ENCODE measurements at regions not wholly inside any gene's neighbourhood (a gene's known extent, or its start where the extent isn't known, plus 50 kb on each side); places are given as distances from the start of the nearest gene placed in this dataset.

DNA sequence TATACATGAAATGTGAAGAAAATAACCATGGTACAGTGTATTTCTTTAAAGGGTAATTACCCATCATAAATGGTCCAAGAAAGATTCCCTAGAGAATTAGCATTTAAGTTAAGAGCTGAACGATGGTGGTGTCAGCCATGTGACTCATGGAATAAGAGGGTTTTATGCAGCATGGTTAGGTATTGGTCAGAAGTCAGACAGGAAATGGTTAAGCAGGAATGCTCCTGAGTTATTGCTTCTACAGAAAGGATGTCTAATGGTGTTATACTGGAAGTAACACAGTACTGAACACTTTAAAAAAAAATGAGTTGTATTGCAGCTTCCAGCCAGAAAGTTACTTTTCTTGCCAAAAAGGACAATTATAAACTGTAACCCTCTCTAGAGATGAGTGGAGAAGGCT is 72.7 kb upstream of the UBE2E3 start:
- Histone ChIP-seq H3K4me1 (ENCODE audit: control insufficient read depth, insufficient read depth, low read length) (peaks cover 2% of the 10 kb centered on the region; the same call in 1 of the 2 replicates), H2AK5ac (ENCODE audit: low read depth, low read length) (no peak overlapping the region), H3K56ac (ENCODE audit: extremely low read depth, insufficient read depth, low read length) (no peak overlapping the region), H3K23ac (ENCODE audit: low read depth, low read length) (no peak overlapping the region), H3K14ac (replicated peaks; ENCODE audit: low read depth, low read length) (no peak overlapping the region), H3K9me1 (ENCODE audit: insufficient read depth, low read length) (no peaks in the 10 kb centered on the region), H3K4me3 (ENCODE audit: insufficient read depth, low read depth, low read length) (no peak overlapping the region), H3K18ac (ENCODE audit: low read depth, low read length) (no peak overlapping the region), H3K36me3 (ENCODE audit: control insufficient read depth, insufficient read depth, low read length) (no peaks in the 10 kb centered on the region), H2BK20ac (ENCODE audit: low read depth, low read length) (no peak overlapping the region), H3K9me3 (ENCODE audit: control insufficient read depth, insufficient read depth, low read length) (no peaks in the 10 kb centered on the region), H3K79me1 (ENCODE audit: low read depth in 1 of 2, low read length in 2 of 2) (no peaks in the 10 kb centered on the region), H3K4ac (ENCODE audit: low read depth, low read length) (no peak overlapping the region), H3K9ac (ENCODE audit: low read depth, low read length) (no peak overlapping the region), H2AK9ac (replicated peaks; ENCODE audit: low read depth, low read length, poor library complexity) (no peak overlapping the region), H4K91ac (ENCODE audit: insufficient read depth, low read depth, low read length) (no peak overlapping the region), H2BK5ac (ENCODE audit: low read depth, low read length, poor library complexity, severe bottlenecking) (no peak overlapping the region), H4K20me1 (ENCODE audit: insufficient read depth, low read length) (no peaks in the 10 kb centered on the region), H3K27ac (ENCODE audit: insufficient read depth, low read length) (no peak overlapping the region), H2AFZ (replicated peaks; ENCODE audit: low read length, poor library complexity) (no peak overlapping the region), H2BK15ac (ENCODE audit: low read depth, low read length) (no peak overlapping the region), H3K4me2 (ENCODE audit: low read depth, low read length) (no peak overlapping the region), H2BK120ac (ENCODE audit: low read depth, low read length) (no peak overlapping the region), H3K27me3 (ENCODE audit: control insufficient read depth, insufficient read depth, low read length) (no peaks in the 10 kb centered on the region), H4K8ac (ENCODE audit: low read depth in 2 of 2, low read length in 2 of 2) (no peak overlapping the region), H4K5ac (ENCODE audit: low read depth, low read length) (no peak overlapping the region)
- TF ChIP-seq MAZ (IDR thresholded peaks at IDR 0.05; ENCODE audit: borderline replicate concordance, low read depth, low read length), result no peak
- TF ChIP-seq, protein P1, sequence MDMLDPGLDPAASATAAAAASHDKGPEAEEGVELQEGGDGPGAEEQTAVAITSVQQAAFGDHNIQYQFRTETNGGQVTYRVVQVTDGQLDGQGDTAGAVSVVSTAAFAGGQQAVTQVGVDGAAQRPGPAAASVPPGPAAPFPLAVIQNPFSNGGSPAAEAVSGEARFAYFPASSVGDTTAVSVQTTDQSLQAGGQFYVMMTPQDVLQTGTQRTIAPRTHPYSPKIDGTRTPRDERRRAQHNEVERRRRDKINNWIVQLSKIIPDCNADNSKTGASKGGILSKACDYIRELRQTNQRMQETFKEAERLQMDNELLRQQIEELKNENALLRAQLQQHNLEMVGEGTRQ (IDR thresholded peaks at IDR 0.05; ENCODE audit: low read depth, low read length), result no peak
- no peak for TF ChIP-seq SMC3 (IDR thresholded peaks at IDR 0.05; ENCODE audit: low read depth, low read length)
- TF ChIP-seq CEBPB (IDR thresholded peaks at IDR 0.05; ENCODE audit: low read depth, low read length), result no peak
- no peak for TF ChIP-seq MXI1 (IDR thresholded peaks at IDR 0.05; ENCODE audit: borderline replicate concordance, low read depth, low read length)
- TF ChIP-seq, protein P2, sequence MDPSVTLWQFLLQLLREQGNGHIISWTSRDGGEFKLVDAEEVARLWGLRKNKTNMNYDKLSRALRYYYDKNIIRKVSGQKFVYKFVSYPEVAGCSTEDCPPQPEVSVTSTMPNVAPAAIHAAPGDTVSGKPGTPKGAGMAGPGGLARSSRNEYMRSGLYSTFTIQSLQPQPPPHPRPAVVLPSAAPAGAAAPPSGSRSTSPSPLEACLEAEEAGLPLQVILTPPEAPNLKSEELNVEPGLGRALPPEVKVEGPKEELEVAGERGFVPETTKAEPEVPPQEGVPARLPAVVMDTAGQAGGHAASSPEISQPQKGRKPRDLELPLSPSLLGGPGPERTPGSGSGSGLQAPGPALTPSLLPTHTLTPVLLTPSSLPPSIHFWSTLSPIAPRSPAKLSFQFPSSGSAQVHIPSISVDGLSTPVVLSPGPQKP (IDR thresholded peaks at IDR 0.05; ENCODE audit: borderline replicate concordance, low read depth, low read length), result no peak
- no peak for TF ChIP-seq FOS (IDR thresholded peaks at IDR 0.05; ENCODE audit: low read depth, low read length)
- TF ChIP-seq BHLHE40 (IDR thresholded peaks at IDR 0.05; ENCODE audit: low read depth, low read length), result no peak
- no peak for TF ChIP-seq NFE2L2 (IDR thresholded peaks at IDR 0.05; ENCODE audit: low read depth, low read length)
- no peak for TF ChIP-seq RCOR1 (IDR thresholded peaks at IDR 0.05; ENCODE audit: insufficient replicate concordance, low read length)
- no peak for TF ChIP-seq POLR2A (IDR thresholded peaks at IDR 0.05; ENCODE audit: low read depth, low read length)
- TF ChIP-seq RFX5 (IDR thresholded peaks at IDR 0.05; ENCODE audit: low read depth, low read length), result no peak
- TF ChIP-seq MAFK (IDR thresholded peaks at IDR 0.05; ENCODE audit: low read depth, low read length), result no peak
- no peak for TF ChIP-seq RAD21 (IDR thresholded peaks at IDR 0.05; ENCODE audit: low read length)
- WGBS, 2 experiments (ENCODE audit: extremely low coverage in 2 of 2, insufficient read length in 1 of 2), result 0% methylated on average over 1 of the region's 1 CpG; no CpG with 5 or more reads in 1 of the 2 experiments
- ChIA-PET CTCF (no interaction called here), POLR2A (ENCODE audit: unreplicated experiment) (no interaction called here)
- intact Hi-C loops (cut with micrococcal nuclease) (no loop called here), in situ Hi-C loops (cut with MboI; ENCODE audit: low sequenced_read_pairs) (no loop called here), dilution Hi-C loops (cut with HindIII; ENCODE audit: low sequenced_read_pairs, unreplicated experiment) (no loop called here)
- BruUV-seq (replicated peaks), result no TSS peak
- DNase-seq (peak; percentile 84), ATAC-seq (ENCODE audit: low read depth) (peak; percentile 49; the same call in 1 of the 2 replicates)
